GM12864 (cell line): ENCODE measurements at regions not wholly inside any gene's neighbourhood (a gene's known extent, or its start where the extent isn't known, plus 50 kb on each side); places are given as distances from the start of the nearest gene placed in this dataset.
"Not testable (repeated sequence)": the region's sequence is repeated elsewhere in the genome, so short reads cannot be mapped to it uniquely, and the experiment has no call there.

Experiments used
- DNase-seq: peaks from one replicate; pipeline ENCODE4 v3.0.0-alpha.2; 2011; ENCODE audit warnings: low read depth
- H3K4me3 ChIP-seq: 2 replicates; pipeline ENCODE4 v1.5.1; 2011; ENCODE audit warnings: mild to moderate bottlenecking, low read depth, low read length, control low read depth
- CTCF ChIP-seq: IDR thresholded peaks from 2 replicates; pipeline ENCODE4 v1.5.1; 2011; ENCODE audit warnings: low read depth, mild to moderate bottlenecking, moderate library complexity, low read length, control low read depth, inconsistent platforms; ENCODE audit errors: missing control alignments

DNA sequence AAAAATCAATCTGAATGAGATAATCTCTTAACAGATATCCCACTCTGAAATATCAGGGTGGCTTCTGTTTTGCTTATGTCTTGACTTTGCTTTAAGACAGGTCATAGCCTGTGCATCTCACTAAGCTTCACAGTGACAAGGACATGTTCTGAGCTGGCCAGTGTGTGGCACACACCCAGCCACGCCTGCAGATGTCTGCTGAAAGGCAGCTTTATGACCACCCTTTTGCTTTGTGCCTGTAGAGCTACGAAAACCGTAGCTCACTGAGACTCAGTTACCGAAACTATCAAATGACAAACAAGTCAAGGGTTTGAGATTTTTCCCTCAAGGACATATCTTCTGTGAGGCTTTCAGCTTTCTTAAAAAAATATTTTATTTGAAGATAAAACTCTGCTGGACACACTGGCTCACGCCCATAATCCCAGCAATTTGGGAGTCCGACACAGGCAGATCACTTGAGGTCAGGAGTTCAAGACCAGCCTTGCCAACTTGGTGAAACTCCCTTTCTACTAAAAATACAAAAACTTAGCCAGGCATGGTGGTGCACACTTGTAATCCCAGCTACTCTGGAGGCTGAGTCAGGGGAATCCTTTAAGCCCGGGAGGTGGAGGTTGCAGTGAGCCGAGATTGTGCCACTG is 233.2 kb downstream of the SPATA31A1 start:
- H3K4me3 ChIP-seq: no peak overlapping the region
- no peak for TF ChIP-seq CTCF
- DNase-seq: no peak

DNA sequence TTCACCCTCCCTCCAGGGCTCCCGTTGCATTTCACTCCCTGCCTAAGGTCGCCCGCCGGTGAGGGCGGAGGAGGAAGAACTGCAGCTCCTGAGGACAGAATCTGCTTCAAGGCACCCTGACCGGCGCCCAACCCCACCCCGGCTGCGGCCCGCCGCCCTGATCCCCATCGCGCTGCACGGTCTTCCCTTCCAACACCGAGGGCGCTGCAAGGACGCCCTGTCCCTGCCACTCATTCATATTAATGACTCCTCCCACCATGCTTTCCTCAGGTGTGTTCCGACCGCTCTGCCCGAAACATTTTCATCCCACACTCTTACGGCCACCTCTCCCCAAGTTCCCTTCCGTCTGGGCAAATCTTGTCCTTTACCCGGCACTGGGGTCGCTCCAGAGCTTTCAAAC is 248.6 kb downstream of the SPATA31A1 start:
- DNase-seq, H3K4me3 ChIP-seq: not testable (repeated sequence)

DNA sequence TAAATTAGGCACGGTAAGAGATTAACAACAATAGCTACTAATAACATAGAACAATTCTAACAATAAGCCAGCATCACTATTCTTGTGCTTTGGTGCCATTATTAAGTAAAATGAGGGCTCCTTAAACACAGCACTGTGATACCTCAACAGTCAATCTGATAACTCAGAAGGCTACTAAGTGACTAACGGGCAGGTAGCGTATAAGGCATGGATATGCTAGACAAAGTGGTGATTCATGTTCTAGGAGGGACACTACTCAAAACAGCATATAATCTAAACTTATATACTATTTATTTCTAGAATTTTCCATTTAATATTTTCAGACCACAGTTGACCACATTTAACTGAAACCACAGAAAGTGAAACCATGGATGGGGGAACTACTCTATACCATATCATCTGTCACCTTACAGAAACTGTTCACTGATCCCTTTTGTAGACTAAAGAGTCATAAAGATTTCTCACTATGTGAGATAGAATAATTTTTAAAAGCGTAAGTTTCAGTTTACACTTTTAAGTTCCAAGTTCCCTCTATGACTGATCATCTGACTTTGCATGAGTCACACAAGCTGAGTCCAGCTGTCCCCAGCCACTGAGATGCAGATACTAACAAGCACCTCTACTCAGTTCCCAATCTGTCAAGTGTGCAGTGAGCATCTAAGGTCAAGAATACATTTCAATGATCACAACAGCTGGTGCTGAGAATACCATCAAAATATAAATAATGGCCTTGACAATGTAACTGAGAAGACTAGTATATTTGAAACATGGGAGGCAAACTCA is 256.2 kb downstream of the SPATA31A1 start:
- not testable (repeated sequence) for H3K4me3 ChIP-seq, DNase-seq

DNA sequence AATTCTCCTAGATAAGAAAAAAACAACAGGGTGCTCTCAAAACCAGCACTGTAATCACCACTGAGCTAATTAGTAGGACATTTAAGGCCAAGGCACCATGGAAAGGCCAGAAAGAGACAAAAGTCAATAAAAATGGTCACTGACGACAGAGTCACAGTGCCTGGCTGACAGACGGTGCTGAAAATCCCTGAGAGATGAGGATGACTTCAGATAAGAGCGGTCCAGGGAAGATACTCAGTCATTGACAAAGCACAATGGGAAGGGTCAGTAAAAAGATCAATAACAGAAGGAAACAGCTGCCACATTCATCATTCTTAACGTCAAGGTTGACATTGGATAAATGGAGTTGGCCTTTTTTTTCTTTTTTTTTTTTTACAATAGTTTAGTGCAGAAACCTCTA is 261.0 kb downstream of the SPATA31A1 start:
- not testable (repeated sequence) for DNase-seq, H3K4me3 ChIP-seq

DNA sequence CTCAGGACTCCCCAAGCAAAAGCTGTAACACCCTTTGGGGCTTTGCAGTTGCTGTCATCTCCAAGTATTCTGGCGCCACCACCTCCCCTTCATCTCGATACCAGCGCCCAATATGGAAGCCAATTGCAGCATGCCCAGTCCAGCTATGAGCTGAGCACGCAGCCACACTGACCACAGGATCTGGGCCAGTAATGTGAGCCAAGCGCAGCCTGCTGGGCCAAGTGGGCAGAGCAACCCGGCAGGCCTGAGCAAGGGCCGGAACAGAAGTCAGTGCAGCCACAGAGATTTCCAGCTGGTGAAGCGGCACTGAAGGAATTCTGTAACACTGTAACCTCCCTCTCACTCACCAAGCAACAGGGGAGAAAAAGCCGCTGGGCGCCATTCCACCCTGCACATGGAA is 268.6 kb downstream of the SPATA31A1 start:
- DNase-seq, H3K4me3 ChIP-seq: not testable (repeated sequence)

- not testable (repeated sequence) for DNase-seq, H3K4me3 ChIP-seq
Observed at GRCh38 chr9:39632071-39632470, 276.6 kb downstream of the SPATA31A1 start.

GRCh38 chr9:39649029-39649428 is 293.6 kb downstream of the SPATA31A1 start:
- DNase-seq, H3K4me3 ChIP-seq: not testable (repeated sequence)

DNA sequence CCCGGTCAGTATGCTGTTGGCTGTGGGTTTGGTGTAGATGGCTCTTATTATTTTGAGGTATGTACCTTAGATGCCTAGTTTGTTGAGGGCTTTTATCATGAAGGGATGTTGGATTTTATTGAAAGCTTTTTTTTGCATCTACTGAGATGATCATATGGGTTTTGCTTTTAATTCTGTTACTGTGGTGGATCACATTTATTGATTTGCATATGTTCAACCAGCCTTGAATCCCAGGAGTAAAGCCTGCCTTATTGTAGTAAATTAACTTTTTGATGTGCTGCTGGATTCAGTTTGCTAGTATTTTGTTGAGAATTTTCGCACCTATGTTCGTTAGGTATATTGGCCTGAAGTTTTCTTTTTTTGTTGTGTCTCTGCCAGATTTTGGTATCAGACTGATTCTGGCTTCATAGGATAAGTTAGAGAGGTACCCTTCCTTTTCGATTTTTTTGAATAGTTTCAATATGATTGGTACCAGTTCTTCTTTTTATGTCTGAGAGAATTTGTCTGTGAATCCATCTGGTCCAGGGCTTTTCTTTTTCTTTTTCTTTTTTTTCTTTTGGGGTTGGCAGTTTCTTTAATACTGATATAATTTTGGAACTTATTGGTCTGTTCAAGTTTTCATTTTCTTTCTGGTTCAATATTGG is 301.6 kb downstream of the SPATA31A1 start:
- DNase-seq: not testable (repeated sequence)

DNA sequence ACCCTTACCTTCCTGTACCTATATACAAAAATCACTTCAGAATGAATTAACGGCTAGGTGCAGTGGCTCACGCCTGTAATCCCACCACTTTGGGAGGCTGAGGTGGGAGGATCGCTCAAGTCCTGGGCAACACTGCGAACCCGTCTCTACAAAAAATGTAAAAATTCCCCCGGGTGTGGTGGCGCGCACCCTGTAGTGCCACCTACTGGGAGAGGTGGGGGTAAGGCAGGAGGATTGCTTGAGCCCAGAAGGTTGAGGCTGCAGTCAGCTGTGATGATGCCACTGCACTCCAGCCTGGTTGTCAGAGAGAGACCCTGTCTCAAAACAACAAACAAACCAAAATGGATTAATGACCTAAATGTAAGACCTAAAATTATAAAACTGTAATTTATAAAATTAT is 307.6 kb downstream of the SPATA31A1 start:
- DNase-seq, H3K4me3 ChIP-seq: not testable (repeated sequence)

More for the DNA sequence above, 301.6 kb downstream of the SPATA31A1 start:
- H3K4me3 ChIP-seq: not testable (repeated sequence)

DNA sequence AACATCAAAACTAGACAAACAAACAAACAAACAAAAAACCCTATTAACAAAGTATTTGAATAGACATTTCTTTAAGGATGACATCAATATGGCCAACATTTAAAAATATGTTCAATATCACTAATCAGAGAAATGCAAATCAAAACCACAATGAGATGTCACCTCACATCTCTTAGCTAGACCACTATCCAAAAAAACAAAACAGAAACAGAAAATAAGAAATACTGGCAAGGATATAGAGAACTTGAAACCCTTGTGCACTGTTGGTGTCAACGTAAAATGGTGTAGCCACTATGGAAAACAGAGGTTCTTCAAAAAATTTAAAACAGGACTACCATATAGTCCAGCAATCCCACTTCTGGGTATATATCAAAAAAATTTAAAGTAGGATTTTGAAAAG is 308.2 kb downstream of the SPATA31A1 start:
- DNase-seq, H3K4me3 ChIP-seq: not testable (repeated sequence)

DNA sequence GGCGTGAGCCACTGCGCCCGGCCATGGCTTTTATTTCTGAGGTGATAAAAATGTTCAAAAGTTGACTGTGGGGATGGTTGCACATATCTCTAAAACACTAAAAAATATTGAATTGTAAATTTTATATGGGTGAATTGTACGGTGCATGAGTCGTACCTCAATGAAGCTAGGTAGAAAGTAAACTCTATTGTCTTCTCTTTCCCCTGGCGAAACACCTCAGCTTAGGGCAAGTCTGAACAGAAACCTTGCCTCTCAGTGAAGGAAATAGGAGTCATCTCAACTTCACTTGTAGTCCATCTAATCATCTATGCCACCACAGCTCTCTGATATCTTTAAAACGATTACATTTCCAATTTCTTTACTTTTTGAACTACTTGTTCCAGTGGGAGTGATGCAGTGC is 309.6 kb downstream of the SPATA31A1 start:
- H3K4me3 ChIP-seq, DNase-seq: not testable (repeated sequence)

DNA sequence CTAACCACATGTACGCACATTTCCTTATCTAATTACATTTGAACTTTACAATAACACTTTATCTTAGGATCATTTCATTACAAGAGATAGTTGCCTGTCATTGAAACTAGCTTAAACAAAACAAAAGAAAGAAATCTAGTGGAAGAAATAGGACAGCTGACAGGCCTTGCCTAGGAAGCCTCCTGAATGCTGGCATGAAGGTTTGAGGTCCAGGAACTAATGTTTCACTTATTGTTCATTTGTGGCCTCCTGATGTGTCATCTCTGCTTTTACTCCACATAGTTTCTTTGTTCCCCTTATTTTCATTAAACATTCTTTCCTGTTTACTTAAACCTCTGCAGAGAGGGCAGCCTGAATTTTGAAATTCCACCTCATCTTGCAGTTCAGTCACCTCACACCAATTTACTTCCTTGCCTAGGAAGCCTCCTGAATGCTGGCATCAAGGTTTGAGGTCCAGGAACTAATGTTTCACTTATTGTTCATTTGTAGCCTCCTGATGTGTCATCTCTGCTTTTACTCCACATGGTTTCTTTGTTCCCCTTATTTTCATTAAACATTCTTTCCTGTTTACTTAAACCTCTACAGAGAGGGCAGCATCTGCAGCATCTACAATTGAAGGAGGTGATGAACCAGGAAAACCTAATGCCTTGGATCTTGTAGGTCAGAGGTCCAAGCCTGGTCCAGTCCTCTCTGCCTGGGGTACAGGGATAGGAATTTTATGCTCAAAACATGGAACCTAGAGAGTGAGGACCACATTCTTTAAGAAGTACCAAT is 319.2 kb downstream of the SPATA31A1 start:
- H3K4me3 ChIP-seq, DNase-seq: not testable (repeated sequence)

DNA sequence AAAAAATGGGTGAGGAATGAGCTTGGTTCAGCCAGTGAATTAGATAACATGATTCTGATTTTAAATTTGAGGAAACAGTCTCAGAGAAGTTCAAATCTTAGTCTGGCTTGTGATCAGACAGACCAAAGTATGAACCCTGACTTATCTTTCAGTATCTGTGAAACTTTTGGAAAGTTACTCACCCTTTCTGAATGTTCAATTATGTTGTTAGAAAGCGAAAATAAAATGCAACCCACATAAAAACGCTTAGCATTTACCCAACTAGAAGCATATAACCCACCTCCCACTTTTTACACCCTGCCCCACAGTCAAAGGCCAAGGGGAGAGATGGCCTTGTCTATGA is 319.7 kb downstream of the SPATA31A1 start:
- not testable (repeated sequence) for DNase-seq

DNA sequence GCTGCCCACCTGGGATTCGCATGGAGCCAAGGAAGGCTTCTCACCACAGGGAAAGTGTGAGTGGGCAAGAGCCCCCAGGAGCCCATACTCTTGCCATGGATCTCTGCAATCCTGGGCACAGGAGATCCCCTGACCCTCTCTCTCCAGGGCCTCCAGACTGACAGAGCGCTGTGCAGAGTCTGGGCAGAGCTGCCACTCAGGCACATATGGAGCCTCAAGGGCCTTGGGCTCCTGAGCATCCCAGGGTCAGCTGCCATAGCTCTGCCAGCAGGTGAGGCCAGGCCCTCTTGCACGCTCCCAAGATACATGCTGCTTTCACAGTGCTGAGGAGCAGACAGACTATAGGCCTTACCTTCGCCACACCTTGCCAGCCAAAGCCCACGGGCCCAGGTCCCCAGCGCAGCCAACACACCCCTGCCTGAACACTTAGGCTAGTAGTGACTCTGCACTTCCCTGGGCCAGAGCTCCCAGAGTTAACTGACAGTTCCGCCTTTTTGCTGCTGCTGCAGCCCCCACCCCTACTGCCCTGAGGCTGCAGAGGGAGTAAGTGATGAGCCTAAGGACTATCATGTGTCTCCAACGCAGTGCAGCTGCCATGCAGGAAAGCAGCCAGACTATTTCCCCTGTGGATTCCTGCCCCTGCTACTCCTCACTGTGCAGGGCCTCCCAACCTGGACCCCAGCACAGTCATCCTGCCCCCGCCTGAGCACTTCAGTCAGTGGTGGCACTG is 323.2 kb downstream of the SPATA31A1 start:
- H3K4me3 ChIP-seq, DNase-seq: not testable (repeated sequence)

More for the DNA sequence above, 319.7 kb downstream of the SPATA31A1 start:
- H3K4me3 ChIP-seq: not testable (repeated sequence)

DNA sequence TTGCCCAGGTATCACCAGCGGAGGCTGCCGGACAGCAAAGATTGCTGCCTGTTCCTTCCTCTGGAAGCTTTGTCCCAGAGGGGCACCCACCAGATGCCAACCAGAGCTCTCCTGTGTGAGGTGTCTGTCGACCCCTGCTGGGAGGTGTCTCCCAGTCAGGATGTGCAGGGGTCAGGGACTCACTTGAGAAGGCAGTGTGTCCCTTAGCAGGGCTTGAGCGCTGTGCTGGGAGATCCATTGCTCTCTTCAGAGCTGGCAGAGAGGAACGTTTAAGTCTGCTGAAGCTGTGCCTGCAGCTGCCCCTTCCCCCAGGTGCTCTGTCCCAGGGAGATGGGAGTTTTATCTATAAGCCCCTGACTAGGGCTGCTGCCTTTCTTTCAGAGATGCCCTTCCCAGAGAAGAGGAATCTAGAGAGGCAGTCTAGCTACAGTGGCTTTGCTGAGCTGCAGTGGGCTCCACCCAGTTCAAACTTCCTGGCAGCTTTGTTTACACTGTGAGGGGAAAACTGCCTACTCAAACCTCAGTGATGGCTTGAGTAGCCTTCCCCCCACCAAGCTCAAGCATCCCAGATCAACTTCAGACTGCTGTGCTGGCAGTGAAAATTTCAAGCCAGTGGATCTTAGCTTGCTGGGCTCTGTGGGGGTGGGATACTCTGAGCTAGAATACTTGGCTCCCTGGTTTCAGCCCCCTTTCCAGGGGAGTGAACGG is 325.4 kb downstream of the SPATA31A1 start:
- not testable (repeated sequence) for DNase-seq, H3K4me3 ChIP-seq

- not testable (repeated sequence) for DNase-seq, H3K4me3 ChIP-seq
Observed at GRCh38 chr9:39728862-39729261, 373.4 kb downstream of the SPATA31A1 start.

DNA sequence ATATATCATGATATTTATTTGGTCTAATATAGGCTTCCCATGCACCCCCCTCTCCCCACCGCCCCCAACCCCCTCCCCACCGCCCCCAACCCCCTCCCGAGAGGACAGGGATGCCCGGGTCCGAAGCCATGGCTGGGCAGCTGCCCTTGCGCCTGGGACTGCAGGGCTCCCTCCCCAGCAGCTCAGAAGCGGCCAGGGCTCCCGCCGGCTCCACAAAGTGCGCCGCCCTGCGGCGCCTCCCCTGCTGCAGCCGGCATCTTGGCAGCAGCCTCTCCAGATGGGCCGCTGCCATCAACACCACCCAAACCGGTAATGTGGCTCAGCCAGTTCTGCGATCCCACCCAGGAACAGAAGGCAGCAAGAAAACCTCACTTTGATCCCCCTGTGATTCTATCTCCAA is 389.4 kb downstream of the SPATA31A1 start:
- not testable (repeated sequence) for DNase-seq, H3K4me3 ChIP-seq
